SK-N-SH treated with all-trans-retinoic acid at 6 μM for 48 hours (cell line): ENCODE measurements at regions not wholly inside any gene's neighbourhood (a gene's known extent, or its start where the extent isn't known, plus 50 kb on each side); places are given as distances from the start of the nearest gene placed in this dataset.

Experiments used
- ATAC-seq: fragments of 200-7000 bp; cut with Tn5 transposase; 3 replicates; pipeline ENCODE4 v1.9.1; 2020; ENCODE audit warnings: mild to moderate bottlenecking, moderate library complexity
- BACH2 ChIP-seq: fragments of 250-450 bp; sonication (Bioruptor Pico); IDR thresholded peaks from 2 replicates; pipeline ENCODE4 v1.9.0; 2021; ENCODE audit warnings: mild to moderate bottlenecking, borderline replicate concordance
- CSRNP3 ChIP-seq: fragments of 250-450 bp; sonication (Bioruptor Pico); IDR thresholded peaks from 2 replicates; pipeline ENCODE4 v1.5.1; 2021; ENCODE audit warnings: mild to moderate bottlenecking, moderate library complexity
- ESRRG ChIP-seq: fragments of 250-450 bp; sonication (Bioruptor Pico); IDR thresholded peaks from 2 replicates; pipeline ENCODE4 v1.6.1; 2021; ENCODE audit warnings: mild to moderate bottlenecking
- GLIS3 ChIP-seq: fragments of 250-450 bp; sonication (Bioruptor Pico); IDR thresholded peaks from 2 replicates; pipeline ENCODE4 v1.5.0; 2020; ENCODE audit warnings: mild to moderate bottlenecking, moderate library complexity
- ISL1 ChIP-seq: fragments of 250-450 bp; sonication (Bioruptor Pico); IDR thresholded peaks from 2 replicates; pipeline ENCODE4 v2.1.2; 2022; ENCODE audit warnings: mild to moderate bottlenecking, moderate library complexity
- OSR1 ChIP-seq: fragments of 250-450 bp; sonication (Bioruptor Pico); IDR thresholded peaks from 2 replicates; pipeline ENCODE4 v1.8.0; 2022; ENCODE audit warnings: moderate library complexity, mild to moderate bottlenecking, inconsistent platforms
- POU6F1 ChIP-seq: fragments of 250-450 bp; sonication (Bioruptor Pico); IDR thresholded peaks from 2 replicates; pipeline ENCODE4 v1.8.0; 2021; ENCODE audit warnings: low read depth, mild to moderate bottlenecking, moderate library complexity, borderline replicate concordance
- PPARA ChIP-seq: fragments of 250-450 bp; sonication (Bioruptor Pico); IDR thresholded peaks from 2 replicates; pipeline ENCODE4 v1.5.0; 2020; ENCODE audit warnings: mild to moderate bottlenecking, borderline replicate concordance
- SNAI2 ChIP-seq: fragments of 250-450 bp; sonication (Bioruptor Pico); IDR thresholded peaks from 2 replicates; pipeline ENCODE4 v1.5.0; 2020; ENCODE audit warnings: mild to moderate bottlenecking, moderate library complexity
- TOX ChIP-seq: fragments of 250-450 bp; sonication (Bioruptor Pico); IDR thresholded peaks from 2 replicates; pipeline ENCODE4 v1.8.0; 2021; ENCODE audit warnings: mild to moderate bottlenecking, moderate library complexity, borderline replicate concordance
- TSHZ2 ChIP-seq: fragments of 250-450 bp; sonication (Bioruptor Pico); IDR thresholded peaks from 2 replicates; pipeline ENCODE4 v1.5.0; 2020; ENCODE audit warnings: mild to moderate bottlenecking, moderate library complexity
- ZC3H10 ChIP-seq: fragments of 250-450 bp; sonication (Bioruptor Pico); IDR thresholded peaks from 2 replicates; pipeline ENCODE4 v1.5.1; 2021; ENCODE audit warnings: mild to moderate bottlenecking, moderate library complexity
- ZFP3 ChIP-seq: fragments of 250-450 bp; sonication (Bioruptor Pico); IDR thresholded peaks from 2 replicates; pipeline ENCODE4 v1.5.0; 2020; ENCODE audit warnings: mild to moderate bottlenecking, moderate library complexity
- ZFP30 ChIP-seq: fragments of 450-650 bp; formaldehyde crosslinking; IDR thresholded peaks from 2 replicates; pipeline ENCODE4 v1.5.0; 2022; ENCODE audit warnings: mild to moderate bottlenecking, moderate library complexity
- ZNF565 ChIP-seq: fragments of 450-650 bp; formaldehyde crosslinking; conservative IDR thresholded peaks from 2 replicates; pipeline ENCODE4 v1.5.0; 2020; ENCODE audit warnings: low read depth, mild to moderate bottlenecking, moderate library complexity
- ZNF70 ChIP-seq: fragments of 450-650 bp; formaldehyde crosslinking; IDR thresholded peaks from 2 replicates; pipeline ENCODE4 v1.5.0; 2020; ENCODE audit warnings: mild to moderate bottlenecking, moderate library complexity
- ZNF8 ChIP-seq: fragments of 450-650 bp; formaldehyde crosslinking; IDR thresholded peaks from 2 replicates; pipeline ENCODE4 v1.5.0; 2020; ENCODE audit warnings: mild to moderate bottlenecking, moderate library complexity
- TF ChIP-seq, protein P1 (sequence below): fragments of 250-450 bp; sonication (Bioruptor Pico); IDR thresholded peaks from 2 replicates; pipeline ENCODE4 v1.8.0; 2020; ENCODE audit warnings: mild to moderate bottlenecking, moderate library complexity, borderline replicate concordance
- TF ChIP-seq, protein P2 (sequence below): fragments of 250-450 bp; sonication (Bioruptor Pico); IDR thresholded peaks from 2 replicates; pipeline ENCODE4 v1.5.1; 2020; ENCODE audit warnings: low read depth, mild to moderate bottlenecking, moderate library complexity

DNA sequence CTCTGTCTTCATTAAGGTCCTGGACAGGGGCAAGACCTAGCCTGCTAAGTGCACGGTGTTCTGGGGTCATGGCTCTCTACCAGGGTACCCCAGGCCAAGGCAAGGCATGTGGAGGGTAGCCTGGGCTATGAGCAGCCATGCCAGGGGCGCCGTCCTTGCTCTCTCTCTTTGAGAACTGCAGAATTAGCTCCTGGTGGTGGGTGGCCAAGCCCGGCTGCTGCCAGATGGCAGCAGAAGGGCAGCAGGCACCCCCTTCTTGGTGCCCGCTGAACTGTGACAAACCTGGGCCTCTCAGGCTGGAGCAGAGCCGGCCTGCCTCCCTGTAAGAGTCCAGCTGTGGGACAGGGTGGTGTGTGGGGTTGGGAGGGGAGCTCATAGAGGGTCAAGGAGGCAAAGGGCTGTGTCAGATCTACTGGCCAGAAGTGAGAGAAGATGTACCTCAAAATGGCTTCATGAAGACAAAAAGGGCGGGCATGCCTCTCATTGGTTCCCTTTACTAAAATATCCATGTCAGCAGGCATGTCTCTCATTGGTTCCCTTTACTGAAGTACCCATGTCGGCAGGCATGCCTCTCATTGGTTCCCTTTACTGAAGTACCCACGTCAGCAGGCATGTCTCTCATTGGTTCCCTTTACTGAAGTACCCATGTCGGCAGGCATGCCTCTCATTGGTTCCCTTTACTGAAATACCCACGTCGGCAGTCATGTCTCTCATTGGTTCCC lies 81.7 kb upstream of the SDK2 start:
- TF ChIP-seq GLIS3 (CRISPR knock-in tag), result no peak
- TF ChIP-seq OSR1 (CRISPR knock-in tag), result no peak
- TF ChIP-seq ZNF565 (CRISPR knock-in tag), result no peak
- TF ChIP-seq POU6F1 (CRISPR knock-in tag), result no peak
- TF ChIP-seq ZNF70, result no peak
- TF ChIP-seq, protein P1, sequence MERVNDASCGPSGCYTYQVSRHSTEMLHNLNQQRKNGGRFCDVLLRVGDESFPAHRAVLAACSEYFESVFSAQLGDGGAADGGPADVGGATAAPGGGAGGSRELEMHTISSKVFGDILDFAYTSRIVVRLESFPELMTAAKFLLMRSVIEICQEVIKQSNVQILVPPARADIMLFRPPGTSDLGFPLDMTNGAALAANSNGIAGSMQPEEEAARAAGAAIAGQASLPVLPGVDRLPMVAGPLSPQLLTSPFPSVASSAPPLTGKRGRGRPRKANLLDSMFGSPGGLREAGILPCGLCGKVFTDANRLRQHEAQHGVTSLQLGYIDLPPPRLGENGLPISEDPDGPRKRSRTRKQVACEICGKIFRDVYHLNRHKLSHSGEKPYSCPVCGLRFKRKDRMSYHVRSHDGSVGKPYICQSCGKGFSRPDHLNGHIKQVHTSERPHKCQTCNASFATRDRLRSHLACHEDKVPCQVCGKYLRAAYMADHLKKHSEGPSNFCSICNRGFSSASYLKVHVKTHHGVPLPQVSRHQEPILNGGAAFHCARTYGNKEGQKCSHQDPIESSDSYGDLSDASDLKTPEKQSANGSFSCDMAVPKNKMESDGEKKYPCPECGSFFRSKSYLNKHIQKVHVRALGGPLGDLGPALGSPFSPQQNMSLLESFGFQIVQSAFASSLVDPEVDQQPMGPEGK (CRISPR knock-in tag), result no peak
- TF ChIP-seq ZNF8 (CRISPR knock-in tag), result no peak
- no peak for TF ChIP-seq CSRNP3
- no peak for TF ChIP-seq SNAI2 (CRISPR knock-in tag)
- no peak for TF ChIP-seq ZFP30
- TF ChIP-seq, protein P2, sequence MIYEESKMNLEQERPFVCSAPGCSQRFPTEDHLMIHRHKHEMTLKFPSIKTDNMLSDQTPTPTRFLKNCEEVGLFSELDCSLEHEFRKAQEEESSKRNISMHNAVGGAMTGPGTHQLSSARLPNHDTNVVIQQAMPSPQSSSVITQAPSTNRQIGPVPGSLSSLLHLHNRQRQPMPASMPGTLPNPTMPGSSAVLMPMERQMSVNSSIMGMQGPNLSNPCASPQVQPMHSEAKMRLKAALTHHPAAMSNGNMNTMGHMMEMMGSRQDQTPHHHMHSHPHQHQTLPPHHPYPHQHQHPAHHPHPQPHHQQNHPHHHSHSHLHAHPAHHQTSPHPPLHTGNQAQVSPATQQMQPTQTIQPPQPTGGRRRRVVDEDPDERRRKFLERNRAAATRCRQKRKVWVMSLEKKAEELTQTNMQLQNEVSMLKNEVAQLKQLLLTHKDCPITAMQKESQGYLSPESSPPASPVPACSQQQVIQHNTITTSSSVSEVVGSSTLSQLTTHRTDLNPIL (CRISPR knock-in tag), result no peak
- TF ChIP-seq ESRRG, result no peak
- no peak for TF ChIP-seq ZFP3 (CRISPR knock-in tag)
- TF ChIP-seq ZC3H10 (CRISPR knock-in tag), result no peak
- no peak for TF ChIP-seq BACH2 (CRISPR knock-in tag)
- TF ChIP-seq TSHZ2 (CRISPR knock-in tag), result no peak
- ATAC-seq, result no peak

DNA sequence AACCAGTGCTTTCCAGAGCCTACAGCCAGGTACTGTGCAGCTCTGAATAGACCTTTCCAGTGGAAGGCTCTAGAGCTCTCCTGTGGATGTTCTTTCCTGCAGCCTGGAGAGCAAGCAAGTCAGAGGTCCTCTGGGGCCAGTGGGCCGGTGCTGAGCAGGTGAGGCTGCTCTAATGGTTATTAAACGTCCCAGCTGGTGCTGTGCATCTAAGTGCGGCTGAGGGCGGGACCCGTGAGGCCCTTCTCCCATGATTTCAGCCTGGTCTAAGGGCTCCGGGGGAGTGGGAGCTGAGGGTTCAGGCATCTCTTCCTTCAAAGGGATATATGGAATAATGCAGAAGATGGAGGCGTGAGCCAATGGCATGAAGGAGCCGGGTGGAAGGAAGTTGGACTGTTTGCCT lies 83.7 kb upstream of the SDK2 start:
- no peak for ATAC-seq
- TF ChIP-seq, protein P2 (CRISPR knock-in tag), result no peak
- no peak for TF ChIP-seq POU6F1 (CRISPR knock-in tag)
- TF ChIP-seq ZFP3 (CRISPR knock-in tag), result no peak
- TF ChIP-seq ISL1 (CRISPR knock-in tag), result no peak
- no peak for TF ChIP-seq ESRRG
- no peak for TF ChIP-seq GLIS3 (CRISPR knock-in tag)
- TF ChIP-seq ZNF565 (CRISPR knock-in tag), result no peak
- no peak for TF ChIP-seq SNAI2 (CRISPR knock-in tag)
- no peak for TF ChIP-seq TOX (CRISPR knock-in tag)
- no peak for TF ChIP-seq PPARA
- TF ChIP-seq TSHZ2 (CRISPR knock-in tag), result no peak
- TF ChIP-seq OSR1 (CRISPR knock-in tag), result no peak
- TF ChIP-seq ZNF70, result no peak
